ENCODE measurements at regions not wholly inside any gene's neighbourhood (a gene's known extent, or its start where the extent isn't known, plus 50 kb on each side); places are given as distances from the start of the nearest gene placed in this dataset.
"Not testable (repeated sequence)": the region's sequence is repeated elsewhere in the genome, so short reads cannot be mapped to it uniquely, and the experiment has no call there.

DNA sequence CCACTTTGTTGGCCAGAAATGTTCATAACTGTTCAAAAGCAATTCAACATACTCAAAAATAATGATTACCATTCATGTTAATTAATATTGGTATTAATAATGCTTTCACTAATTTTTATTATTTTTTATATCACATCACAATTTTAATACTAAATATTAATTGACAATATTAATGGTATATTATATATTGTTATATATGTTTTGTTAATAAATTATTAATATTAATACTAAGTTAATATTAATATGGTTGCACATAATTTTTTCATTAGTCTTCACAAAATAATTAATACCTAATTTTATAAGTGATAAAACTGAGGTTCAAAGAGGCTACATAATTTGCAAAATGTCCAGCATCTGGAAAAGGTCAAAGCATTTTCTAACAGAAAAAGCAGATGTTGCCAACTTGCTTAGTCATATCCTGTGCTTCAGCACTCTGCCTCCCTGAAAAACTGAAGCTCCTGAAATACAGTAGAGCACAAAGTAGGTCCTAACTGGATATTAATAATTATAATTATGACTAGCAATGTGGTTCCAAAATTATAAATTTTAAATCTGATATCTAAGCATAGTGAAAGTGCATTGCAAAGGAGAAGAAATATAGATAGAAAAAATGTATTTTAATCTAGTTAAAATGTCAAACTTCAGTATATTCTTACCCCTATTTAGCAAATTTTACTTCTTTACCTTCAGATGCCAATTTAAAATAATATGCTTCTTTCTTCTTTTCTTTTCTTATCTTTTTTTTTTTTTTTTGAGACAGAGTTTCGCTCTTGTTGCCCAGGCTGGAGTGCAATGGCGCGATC is 123.2 kb upstream of the TNFSF4 start:
- TF ChIP-seq, protein P1, sequence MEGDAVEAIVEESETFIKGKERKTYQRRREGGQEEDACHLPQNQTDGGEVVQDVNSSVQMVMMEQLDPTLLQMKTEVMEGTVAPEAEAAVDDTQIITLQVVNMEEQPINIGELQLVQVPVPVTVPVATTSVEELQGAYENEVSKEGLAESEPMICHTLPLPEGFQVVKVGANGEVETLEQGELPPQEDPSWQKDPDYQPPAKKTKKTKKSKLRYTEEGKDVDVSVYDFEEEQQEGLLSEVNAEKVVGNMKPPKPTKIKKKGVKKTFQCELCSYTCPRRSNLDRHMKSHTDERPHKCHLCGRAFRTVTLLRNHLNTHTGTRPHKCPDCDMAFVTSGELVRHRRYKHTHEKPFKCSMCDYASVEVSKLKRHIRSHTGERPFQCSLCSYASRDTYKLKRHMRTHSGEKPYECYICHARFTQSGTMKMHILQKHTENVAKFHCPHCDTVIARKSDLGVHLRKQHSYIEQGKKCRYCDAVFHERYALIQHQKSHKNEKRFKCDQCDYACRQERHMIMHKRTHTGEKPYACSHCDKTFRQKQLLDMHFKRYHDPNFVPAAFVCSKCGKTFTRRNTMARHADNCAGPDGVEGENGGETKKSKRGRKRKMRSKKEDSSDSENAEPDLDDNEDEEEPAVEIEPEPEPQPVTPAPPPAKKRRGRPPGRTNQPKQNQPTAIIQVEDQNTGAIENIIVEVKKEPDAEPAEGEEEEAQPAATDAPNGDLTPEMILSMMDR (IDR thresholded peaks at IDR 0.05; ENCODE audit: insufficient read depth, missing control alignments): no peak
- FAIRE-seq (no peak), DNase-seq (ENCODE audit: insufficient read length, low spot score) (no peak)

DNA sequence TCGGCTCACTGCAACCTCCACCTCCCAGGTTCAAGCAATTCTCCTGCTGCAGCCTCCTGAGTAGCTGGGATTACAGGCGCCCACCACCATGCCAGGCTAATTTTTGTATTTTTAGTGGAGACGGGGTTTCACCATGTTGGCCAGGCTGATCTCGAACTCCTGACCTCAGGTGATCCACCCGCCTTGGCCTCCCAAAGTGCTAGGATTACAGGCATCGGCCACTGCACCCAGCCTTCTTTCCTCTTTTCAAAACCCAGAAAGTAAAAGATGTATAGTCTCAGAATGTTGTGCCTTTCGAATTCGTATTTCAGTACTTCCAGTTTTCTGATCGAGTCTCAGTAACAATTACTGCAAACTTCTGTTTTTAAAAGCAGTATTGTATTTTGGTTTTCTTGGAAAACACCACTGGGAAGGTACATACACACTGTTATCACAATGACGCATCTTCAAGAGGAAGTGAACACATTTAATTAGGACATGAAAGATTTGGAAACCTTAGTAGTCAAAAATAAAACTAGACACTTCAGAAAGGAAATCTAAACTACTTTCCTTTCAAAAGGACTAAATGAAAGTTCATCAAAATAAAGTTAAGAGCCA is 123.9 kb upstream of the TNFSF4 start:
- FAIRE-seq; DNase-seq (ENCODE audit: insufficient read length, low spot score): not testable (repeated sequence)

DNA sequence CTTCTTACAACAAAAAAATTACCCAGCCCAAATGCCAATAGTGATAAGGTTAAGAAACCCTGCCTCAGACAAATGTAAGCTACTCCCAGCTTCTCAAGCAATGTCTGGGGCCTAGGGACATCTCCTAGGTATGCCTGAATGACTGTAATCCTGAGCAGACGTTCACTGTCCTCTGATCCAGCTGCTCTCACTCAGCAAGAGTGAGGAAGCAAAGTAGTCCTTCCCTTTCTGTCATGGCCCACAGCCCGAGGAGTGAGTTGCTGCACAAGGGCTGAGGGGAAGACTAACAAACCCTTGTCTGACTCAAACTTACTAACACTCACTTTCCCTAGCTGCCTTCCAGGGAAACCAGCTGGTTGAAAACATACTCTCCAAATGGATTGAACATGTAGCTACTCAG is 124.9 kb upstream of the TNFSF4 start:
- TF ChIP-seq, protein P1 (IDR thresholded peaks at IDR 0.05; ENCODE audit: insufficient read depth, missing control alignments): no peak
- FAIRE-seq: no peak
- DNase-seq (ENCODE audit: insufficient read length, low spot score): no peak

DNA sequence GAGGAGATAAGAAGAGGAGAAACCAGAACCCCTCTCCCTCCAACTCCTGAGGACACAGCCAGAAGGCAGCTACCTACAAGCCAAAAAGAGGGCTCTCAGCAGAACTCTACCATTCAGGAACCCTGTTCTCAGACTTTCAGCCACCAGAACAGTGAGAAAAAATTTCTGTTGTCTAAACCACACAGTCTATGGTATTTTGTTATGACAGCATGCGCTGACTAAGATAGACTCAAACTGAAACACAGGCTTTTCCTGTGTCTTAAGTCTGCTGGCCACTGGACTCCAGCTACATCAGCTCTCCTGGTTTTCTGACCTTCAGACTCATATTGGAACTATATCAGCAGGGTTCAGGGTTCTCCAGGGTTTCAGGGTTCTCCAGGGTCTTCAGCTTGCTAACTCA is 126.5 kb upstream of the TNFSF4 start:
- DNase-seq (ENCODE audit: insufficient read length, low spot score): no peak
- TF ChIP-seq, protein P1 (IDR thresholded peaks at IDR 0.05; ENCODE audit: insufficient read depth, missing control alignments): no peak
- FAIRE-seq: no peak

DNA sequence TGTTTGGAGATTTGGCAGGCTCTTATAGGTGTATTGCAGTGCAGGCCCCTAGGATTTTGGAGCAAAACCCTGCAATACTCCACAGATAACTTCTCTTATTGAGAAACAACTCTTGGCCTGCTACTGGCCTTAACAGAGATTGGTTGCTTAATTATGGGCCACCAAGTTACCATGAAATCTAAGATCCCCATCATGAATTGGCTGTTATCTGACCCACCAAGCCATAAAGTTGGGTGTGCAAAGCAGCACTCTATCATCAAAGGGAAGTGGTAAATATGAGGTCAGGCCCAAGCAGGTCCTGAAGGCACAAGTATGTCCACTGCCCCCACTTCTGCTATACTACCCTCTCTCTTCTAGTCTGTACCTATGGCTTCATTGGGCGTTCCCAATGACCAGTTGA is 130.0 kb upstream of the TNFSF4 start:
- TF ChIP-seq, protein P1 (IDR thresholded peaks at IDR 0.05; ENCODE audit: insufficient read depth, missing control alignments): no peak
- no peak for FAIRE-seq
- no peak for DNase-seq (ENCODE audit: insufficient read length, low spot score)

DNA sequence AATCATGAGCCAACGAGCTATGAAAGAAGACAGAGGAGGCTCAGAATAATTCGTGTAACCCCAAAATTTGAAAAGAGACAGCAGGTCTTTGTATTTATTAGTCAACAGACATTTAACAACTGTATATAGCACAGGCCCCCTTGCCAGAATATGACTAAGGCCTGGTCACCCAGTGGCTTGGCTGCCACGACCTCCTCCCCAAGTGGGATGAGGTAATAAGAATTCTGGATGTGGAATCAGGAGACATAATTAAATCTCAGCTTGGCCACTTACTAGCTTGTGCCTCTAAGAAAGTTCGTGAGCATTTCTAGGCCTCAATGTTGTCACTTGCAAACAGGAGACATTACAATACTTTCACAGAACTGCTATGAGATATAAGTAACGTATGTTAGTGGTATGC is 134.2 kb upstream of the TNFSF4 start:
- no peak for DNase-seq (ENCODE audit: insufficient read length, low spot score)
- FAIRE-seq: no peak

DNA sequence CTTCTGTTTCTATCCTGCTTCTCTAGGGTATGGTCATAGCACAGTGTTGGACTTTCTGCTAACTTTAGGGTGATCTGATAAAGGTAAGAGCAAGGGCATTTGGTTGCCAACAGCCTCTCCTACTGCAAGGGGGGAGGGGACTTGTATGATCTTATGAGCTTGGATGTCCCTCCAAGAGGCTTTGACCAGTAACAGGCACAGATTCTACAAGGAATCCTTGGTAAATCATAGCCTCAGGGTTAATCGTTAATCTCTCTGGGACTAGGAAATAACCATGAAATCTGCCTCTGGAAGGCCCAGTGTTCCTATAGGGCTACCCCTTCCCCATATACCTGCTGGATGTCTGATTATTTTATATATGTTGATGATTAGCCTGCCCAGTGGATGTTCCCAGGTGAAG is 134.8 kb upstream of the TNFSF4 start:
- FAIRE-seq (no peak), DNase-seq (ENCODE audit: insufficient read length, low spot score) (no peak)
- TF ChIP-seq, protein P1 (IDR thresholded peaks at IDR 0.05; ENCODE audit: insufficient read depth, missing control alignments): no peak

More for the DNA sequence above, 134.2 kb upstream of the TNFSF4 start:
- TF ChIP-seq, protein P1 (IDR thresholded peaks at IDR 0.05; ENCODE audit: insufficient read depth, missing control alignments): no peak

Measured in D721Med (cell line).